Fibroblast of lung (primary cell): ENCODE measurements at regions not wholly inside any gene's neighbourhood (a gene's known extent, or its start where the extent isn't known, plus 50 kb on each side); places are given as distances from the start of the nearest gene placed in this dataset.

Source experiments
- DNase-seq, 2 donors: peaks; one replicate each; pipeline versions ENCODE4 v3.0.0 to v3.0.0-alpha.2; 2010; ENCODE audit warnings: low read depth in 2 of 2
- H2AFZ ChIP-seq: 2 replicates; pipeline ENCODE4 v1.5.1; 2012; ENCODE audit warnings: low read length, control low read depth, inconsistent platforms
- H3K27ac ChIP-seq: 2 replicates; pipeline ENCODE4 v1.5.1; 2011; ENCODE audit warnings: low read length, control low read depth; ENCODE audit not compliant: insufficient read depth
- H3K27me3 ChIP-seq: 2 replicates; pipeline ENCODE4 v1.5.1; 2011; ENCODE audit warnings: mild to moderate bottlenecking, low read length; ENCODE audit not compliant: control insufficient read depth, insufficient read depth
- H3K36me3 ChIP-seq: 2 replicates; pipeline ENCODE4 v1.5.1; 2011; ENCODE audit warnings: low read length; ENCODE audit not compliant: control insufficient read depth, insufficient read depth
- H3K4me1 ChIP-seq: 2 replicates; pipeline ENCODE4 v1.5.1; 2011; ENCODE audit warnings: low read length; ENCODE audit not compliant: control insufficient read depth, insufficient read depth; ENCODE audit errors: extremely low read depth
- H3K4me2 ChIP-seq: 2 replicates; pipeline ENCODE4 v1.5.1; 2011; ENCODE audit warnings: low read length, control low read depth; ENCODE audit not compliant: insufficient read depth; ENCODE audit errors: extremely low read depth
- H3K4me3 ChIP-seq, 4 experiments: fragments of 200-600 bp in 1 of 4; sonication (generic) in 1 of 4; replicated peaks in 1 of 4; 2 replicates each; pipeline ENCODE4 v1.5.1; 2011 to 2016; ENCODE audit warnings: low read length in 4 of 4, low read depth in 3 of 4, mild to moderate bottlenecking in 3 of 4, control low read depth in 2 of 4, inconsistent platforms in 1 of 4, mixed read lengths in 1 of 4; ENCODE audit not compliant: insufficient read depth in 1 of 4; ENCODE audit errors: control extremely low read depth in 1 of 4
- H3K79me2 ChIP-seq: 2 replicates; pipeline ENCODE4 v1.5.1; 2012; ENCODE audit warnings: mild to moderate bottlenecking, low read length, inconsistent platforms; ENCODE audit not compliant: control insufficient read depth, insufficient read depth
- H3K9ac ChIP-seq: 2 replicates; pipeline ENCODE4 v1.5.1; 2011; ENCODE audit warnings: mild to moderate bottlenecking, low read length, control low read depth; ENCODE audit not compliant: insufficient read depth
- H3K9me3 ChIP-seq: 2 replicates; pipeline ENCODE4 v1.5.1; 2012; ENCODE audit warnings: low read depth, low read length; ENCODE audit not compliant: control insufficient read depth, insufficient read depth
- H4K20me1 ChIP-seq: 2 replicates; pipeline ENCODE4 v1.5.1; 2011; ENCODE audit warnings: low read length; ENCODE audit not compliant: control insufficient read depth, insufficient read depth; ENCODE audit errors: extremely low read depth
- EZH2 ChIP-seq: IDR thresholded peaks from 2 replicates; pipeline ENCODE4 v1.5.1; 2012; ENCODE audit warnings: low read length, control low read depth, mild to moderate bottlenecking; ENCODE audit errors: missing control alignments
- TF ChIP-seq, protein P1 (sequence below), 2 donors: IDR thresholded peaks in 1 of 2; conservative IDR thresholded peaks in 1 of 2; 1 replicate in 1 of 2; 2 replicates in 1 of 2; pipeline ENCODE4 v1.5.1; 2011 to 2012; ENCODE audit warnings: low read length in 2 of 2, control low read depth in 1 of 2, inconsistent platforms in 1 of 2, low read depth in 1 of 2, mild to moderate bottlenecking in 1 of 2

DNA sequence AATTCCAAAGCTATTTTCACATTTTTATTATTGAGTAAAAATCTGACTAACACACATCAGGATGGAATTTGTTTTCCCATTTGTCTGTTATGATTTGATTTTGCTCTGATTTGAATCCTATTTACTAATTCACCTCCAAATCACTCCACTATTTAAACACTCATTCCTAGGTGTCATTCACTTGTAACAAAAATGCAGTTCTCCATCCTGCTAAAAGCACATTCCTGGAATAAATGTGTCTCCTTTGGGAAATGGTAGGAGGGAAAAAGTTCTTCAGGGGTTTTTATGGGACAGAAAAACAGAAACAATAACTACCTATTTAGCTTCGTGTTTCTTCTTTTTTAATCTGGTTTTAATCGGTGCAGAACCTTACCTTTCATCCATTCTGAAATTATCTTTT lies 494.1 kb upstream of the CITED2 start:
- Histone ChIP-seq H3K27ac (no peak overlapping the region), H3K27me3 (no peaks in the 10 kb centered on the region), H3K9ac (no peak overlapping the region), H3K4me1 (no peaks in the 10 kb centered on the region), H3K4me3 (no peak overlapping the region), H2AFZ (no peak overlapping the region), H3K9me3 (no peaks in the 10 kb centered on the region), H4K20me1 (no peaks in the 10 kb centered on the region), H3K36me3 (no peaks in the 10 kb centered on the region), H3K4me2 (no peak overlapping the region), H3K79me2 (no peaks in the 10 kb centered on the region)
- TF ChIP-seq, protein P1, sequence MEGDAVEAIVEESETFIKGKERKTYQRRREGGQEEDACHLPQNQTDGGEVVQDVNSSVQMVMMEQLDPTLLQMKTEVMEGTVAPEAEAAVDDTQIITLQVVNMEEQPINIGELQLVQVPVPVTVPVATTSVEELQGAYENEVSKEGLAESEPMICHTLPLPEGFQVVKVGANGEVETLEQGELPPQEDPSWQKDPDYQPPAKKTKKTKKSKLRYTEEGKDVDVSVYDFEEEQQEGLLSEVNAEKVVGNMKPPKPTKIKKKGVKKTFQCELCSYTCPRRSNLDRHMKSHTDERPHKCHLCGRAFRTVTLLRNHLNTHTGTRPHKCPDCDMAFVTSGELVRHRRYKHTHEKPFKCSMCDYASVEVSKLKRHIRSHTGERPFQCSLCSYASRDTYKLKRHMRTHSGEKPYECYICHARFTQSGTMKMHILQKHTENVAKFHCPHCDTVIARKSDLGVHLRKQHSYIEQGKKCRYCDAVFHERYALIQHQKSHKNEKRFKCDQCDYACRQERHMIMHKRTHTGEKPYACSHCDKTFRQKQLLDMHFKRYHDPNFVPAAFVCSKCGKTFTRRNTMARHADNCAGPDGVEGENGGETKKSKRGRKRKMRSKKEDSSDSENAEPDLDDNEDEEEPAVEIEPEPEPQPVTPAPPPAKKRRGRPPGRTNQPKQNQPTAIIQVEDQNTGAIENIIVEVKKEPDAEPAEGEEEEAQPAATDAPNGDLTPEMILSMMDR (conservative IDR thresholded peaks at IDR 0.05 in 1 of 2, IDR thresholded peaks at IDR 0.05 in 1 of 2; ENCODE audit: low read depth in 1 of 2, low read length in 2 of 2) = no peak
- no peak for TF ChIP-seq EZH2
- DNase-seq = no peak

DNA sequence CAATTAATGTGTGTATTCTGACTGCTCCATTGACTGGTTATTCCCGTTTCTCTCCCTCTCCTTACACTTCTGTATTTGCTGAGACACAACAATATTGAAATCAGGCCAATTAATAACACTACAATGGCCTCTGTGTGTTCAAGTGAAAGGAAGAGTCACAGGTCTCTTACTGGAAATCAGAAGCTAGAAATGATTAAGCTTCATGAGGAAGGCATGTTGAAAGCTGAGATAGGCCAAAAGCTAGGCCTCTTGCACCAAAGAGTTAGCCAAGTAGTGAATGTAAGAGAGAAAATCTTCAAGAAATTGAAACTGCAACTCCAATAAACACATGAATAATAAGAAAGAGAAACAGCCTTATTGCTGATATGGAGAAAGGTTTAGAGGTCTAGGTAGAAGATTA lies 489.5 kb upstream of the CITED2 start:
- H3K4me3 ChIP-seq = no peak overlapping the region
- no peaks in the 10 kb centered on the region for H3K27me3 ChIP-seq
- no peaks in the 10 kb centered on the region for H3K4me1 ChIP-seq
- H3K9me3 ChIP-seq = no peaks in the 10 kb centered on the region
- no peaks in the 10 kb centered on the region for H4K20me1 ChIP-seq
- H2AFZ ChIP-seq = no peak overlapping the region
- TF ChIP-seq EZH2 = no peak
- TF ChIP-seq, protein P1 (conservative IDR thresholded peaks at IDR 0.05 in 1 of 2, IDR thresholded peaks at IDR 0.05 in 1 of 2; ENCODE audit: low read depth in 1 of 2, low read length in 2 of 2) = no peak
- no peak for DNase-seq
- no peak overlapping the region for H3K27ac ChIP-seq
- no peak overlapping the region for H3K9ac ChIP-seq
- no peaks in the 10 kb centered on the region for H3K36me3 ChIP-seq
- no peaks in the 10 kb centered on the region for H3K79me2 ChIP-seq
- no peak overlapping the region for H3K4me2 ChIP-seq

DNA sequence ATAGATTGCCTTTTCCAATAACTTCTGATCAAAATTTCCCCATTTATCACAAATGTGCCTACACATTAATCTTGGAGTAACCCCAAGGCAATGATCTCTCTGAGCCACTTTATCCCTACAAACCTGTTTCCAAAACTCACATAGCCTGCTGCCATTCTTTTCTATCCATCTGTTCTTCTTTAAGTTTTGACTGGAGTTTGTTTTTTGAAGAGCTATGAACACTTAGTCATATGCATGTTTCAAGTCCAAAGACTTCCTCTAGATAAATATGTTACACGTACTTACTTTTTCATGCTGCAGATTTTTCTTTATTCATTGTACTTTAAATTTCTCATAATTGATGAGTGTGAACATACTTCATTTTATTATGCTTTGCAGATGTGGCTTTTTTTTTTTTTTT lies 488.9 kb upstream of the CITED2 start:
- H4K20me1 ChIP-seq = no peaks in the 10 kb centered on the region
- no peak overlapping the region for H3K27ac ChIP-seq
- H2AFZ ChIP-seq = no peak overlapping the region
- H3K27me3 ChIP-seq = no peaks in the 10 kb centered on the region
- H3K4me1 ChIP-seq = no peaks in the 10 kb centered on the region
- peak; percentile 48 to 72 for DNase-seq
- H3K79me2 ChIP-seq = no peaks in the 10 kb centered on the region
- H3K36me3 ChIP-seq = no peaks in the 10 kb centered on the region
- no peak overlapping the region for H3K4me2 ChIP-seq
- H3K9ac ChIP-seq = no peak overlapping the region
- H3K4me3 ChIP-seq = no peak overlapping the region
- no peaks in the 10 kb centered on the region for H3K9me3 ChIP-seq
- TF ChIP-seq, protein P1 (conservative IDR thresholded peaks at IDR 0.05 in 1 of 2, IDR thresholded peaks at IDR 0.05 in 1 of 2; ENCODE audit: low read depth in 1 of 2, low read length in 2 of 2) = no peak
- no peak for TF ChIP-seq EZH2
